H1 (cell line): ENCODE measurements at regions not wholly inside any gene's neighbourhood (a gene's known extent, or its start where the extent isn't known, plus 50 kb on each side); places are given as distances from the start of the nearest gene placed in this dataset.

ENCODE experiments used
- BACH1 ChIP-seq: IDR thresholded peaks from 2 replicates; pipeline ENCODE4 v1.6.1; 2012; ENCODE audit warnings: low read length, improper control_type of control experiment
- TF ChIP-seq, protein P1 (sequence below): IDR thresholded peaks from 2 replicates; pipeline ENCODE4 v1.6.1; 2012; ENCODE audit warnings: low read length, inconsistent platforms

DNA sequence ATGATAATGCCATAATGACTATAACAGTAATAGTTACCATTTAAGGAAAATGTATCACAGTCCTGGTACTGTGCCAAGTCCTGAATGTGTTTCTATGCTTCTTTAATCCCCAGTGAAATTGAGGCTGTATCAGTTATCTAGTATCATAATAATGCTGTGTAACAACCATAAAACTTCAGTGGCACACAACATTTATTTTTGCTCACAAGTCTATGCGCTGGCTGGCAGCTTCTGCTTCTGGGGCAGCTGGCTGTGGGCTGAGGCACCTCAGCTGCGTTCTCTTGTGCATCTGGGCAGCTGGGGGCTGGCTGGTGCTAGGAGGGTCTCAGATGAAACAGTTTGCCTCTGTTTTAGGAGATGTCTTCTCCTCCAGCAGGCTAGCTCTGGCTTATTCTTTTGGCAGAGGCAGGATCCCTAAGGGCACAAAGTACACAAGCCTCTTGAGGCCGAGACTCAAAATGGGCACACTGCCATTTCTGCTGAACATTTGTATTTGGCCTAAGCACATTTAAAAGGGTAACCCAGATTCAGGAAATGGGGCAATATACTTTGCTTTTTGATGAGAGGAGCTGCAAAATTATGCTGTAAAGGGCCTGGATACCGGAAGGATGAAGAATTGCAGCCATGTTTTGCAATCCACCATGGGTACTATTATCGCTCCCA is 62.6 kb upstream of the DHX15 start (continued):
- no peak for TF ChIP-seq BACH1
- TF ChIP-seq, protein P1, sequence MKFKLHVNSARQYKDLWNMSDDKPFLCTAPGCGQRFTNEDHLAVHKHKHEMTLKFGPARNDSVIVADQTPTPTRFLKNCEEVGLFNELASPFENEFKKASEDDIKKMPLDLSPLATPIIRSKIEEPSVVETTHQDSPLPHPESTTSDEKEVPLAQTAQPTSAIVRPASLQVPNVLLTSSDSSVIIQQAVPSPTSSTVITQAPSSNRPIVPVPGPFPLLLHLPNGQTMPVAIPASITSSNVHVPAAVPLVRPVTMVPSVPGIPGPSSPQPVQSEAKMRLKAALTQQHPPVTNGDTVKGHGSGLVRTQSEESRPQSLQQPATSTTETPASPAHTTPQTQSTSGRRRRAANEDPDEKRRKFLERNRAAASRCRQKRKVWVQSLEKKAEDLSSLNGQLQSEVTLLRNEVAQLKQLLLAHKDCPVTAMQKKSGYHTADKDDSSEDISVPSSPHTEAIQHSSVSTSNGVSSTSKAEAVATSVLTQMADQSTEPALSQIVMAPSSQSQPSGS, result no peak
- TF ChIP-seq, all 59 proteins: peak for 0
